ENCODE measurements at regions not wholly inside any gene's neighbourhood (a gene's known extent, or its start where the extent isn't known, plus 50 kb on each side); places are given as distances from the start of the nearest gene placed in this dataset.

GRCh38 chr10:3509355-3509754 is 275.7 kb downstream of the KLF6 start:
- TF ChIP-seq, protein P1, sequence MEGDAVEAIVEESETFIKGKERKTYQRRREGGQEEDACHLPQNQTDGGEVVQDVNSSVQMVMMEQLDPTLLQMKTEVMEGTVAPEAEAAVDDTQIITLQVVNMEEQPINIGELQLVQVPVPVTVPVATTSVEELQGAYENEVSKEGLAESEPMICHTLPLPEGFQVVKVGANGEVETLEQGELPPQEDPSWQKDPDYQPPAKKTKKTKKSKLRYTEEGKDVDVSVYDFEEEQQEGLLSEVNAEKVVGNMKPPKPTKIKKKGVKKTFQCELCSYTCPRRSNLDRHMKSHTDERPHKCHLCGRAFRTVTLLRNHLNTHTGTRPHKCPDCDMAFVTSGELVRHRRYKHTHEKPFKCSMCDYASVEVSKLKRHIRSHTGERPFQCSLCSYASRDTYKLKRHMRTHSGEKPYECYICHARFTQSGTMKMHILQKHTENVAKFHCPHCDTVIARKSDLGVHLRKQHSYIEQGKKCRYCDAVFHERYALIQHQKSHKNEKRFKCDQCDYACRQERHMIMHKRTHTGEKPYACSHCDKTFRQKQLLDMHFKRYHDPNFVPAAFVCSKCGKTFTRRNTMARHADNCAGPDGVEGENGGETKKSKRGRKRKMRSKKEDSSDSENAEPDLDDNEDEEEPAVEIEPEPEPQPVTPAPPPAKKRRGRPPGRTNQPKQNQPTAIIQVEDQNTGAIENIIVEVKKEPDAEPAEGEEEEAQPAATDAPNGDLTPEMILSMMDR (IDR thresholded peaks at IDR 0.05), result no peak
- no peak for TF ChIP-seq ZFX (IDR thresholded peaks at IDR 0.05; ENCODE audit: borderline replicate concordance)

Measured in 22Rv1 (cell line).